HL-60 (cell line): ENCODE measurements at regions not wholly inside any gene's neighbourhood (a gene's known extent, or its start where the extent isn't known, plus 50 kb on each side); places are given as distances from the start of the nearest gene placed in this dataset.

Experiments
- CTCF ChIP-seq: IDR thresholded peaks from one replicate; pipeline ENCODE4 v1.5.1; 2011; ENCODE audit warnings: low read length, control low read depth, inconsistent platforms; ENCODE audit not compliant: insufficient read depth
- GABPA ChIP-seq: IDR thresholded peaks from 2 replicates; pipeline ENCODE4 v1.6.1; 2012; ENCODE audit warnings: low read depth
- POLR2AphosphoS5 ChIP-seq: IDR thresholded peaks from 2 replicates; pipeline ENCODE4 v1.6.1; 2012; ENCODE audit warnings: low read depth
- SPI1 ChIP-seq: IDR thresholded peaks from 2 replicates; pipeline ENCODE4 v1.6.1; 2012; ENCODE audit warnings: low read depth, mild to moderate bottlenecking, borderline replicate concordance

DNA sequence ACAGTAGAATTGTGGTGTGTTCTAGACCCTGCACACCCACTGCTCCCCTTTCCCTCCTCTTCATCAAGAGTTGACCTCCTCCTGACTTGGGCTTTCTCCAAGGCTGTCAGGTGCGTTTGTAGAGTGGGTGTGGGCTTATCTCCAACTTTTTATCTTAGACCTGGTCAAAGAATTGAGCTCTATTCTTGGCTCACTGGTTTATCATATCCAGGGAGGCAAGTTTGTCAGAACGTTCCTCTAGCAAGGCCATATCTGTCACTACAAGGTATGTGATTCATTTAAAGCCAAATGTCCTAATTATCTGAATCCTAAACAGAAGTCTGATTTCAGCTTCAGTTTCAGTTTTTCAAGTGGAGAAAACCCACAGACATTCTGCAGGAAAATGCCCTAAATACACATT lies 117.1 kb upstream of the MGAT5 start:
- no peak for TF ChIP-seq POLR2AphosphoS5
- TF ChIP-seq CTCF = no peak
- TF ChIP-seq GABPA = no peak
- TF ChIP-seq SPI1 = no peak
